ENCODE measurements at regions not wholly inside any gene's neighbourhood (a gene's known extent, or its start where the extent isn't known, plus 50 kb on each side); places are given as distances from the start of the nearest gene placed in this dataset.

DNA sequence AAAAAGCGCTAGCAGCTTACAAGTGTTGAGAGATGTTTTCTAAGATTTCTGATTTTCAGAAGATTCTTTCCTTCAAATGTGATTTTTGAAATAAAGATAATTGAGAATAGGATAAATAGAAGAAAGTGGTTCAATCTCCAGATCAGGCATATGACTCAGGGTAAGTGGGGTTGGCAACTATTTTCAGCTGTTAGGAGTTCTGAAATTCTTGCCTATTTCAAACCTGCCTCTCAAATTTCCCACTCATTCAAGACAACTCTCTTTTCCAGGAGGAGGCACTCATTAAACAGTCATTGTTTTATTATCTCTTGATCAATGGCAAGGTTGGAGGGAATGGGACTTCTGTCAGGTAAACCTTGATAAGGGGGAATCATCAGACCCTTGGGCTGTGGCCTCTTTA lies 138.9 kb downstream of the HNMT start:
- TF ChIP-seq, protein P1, sequence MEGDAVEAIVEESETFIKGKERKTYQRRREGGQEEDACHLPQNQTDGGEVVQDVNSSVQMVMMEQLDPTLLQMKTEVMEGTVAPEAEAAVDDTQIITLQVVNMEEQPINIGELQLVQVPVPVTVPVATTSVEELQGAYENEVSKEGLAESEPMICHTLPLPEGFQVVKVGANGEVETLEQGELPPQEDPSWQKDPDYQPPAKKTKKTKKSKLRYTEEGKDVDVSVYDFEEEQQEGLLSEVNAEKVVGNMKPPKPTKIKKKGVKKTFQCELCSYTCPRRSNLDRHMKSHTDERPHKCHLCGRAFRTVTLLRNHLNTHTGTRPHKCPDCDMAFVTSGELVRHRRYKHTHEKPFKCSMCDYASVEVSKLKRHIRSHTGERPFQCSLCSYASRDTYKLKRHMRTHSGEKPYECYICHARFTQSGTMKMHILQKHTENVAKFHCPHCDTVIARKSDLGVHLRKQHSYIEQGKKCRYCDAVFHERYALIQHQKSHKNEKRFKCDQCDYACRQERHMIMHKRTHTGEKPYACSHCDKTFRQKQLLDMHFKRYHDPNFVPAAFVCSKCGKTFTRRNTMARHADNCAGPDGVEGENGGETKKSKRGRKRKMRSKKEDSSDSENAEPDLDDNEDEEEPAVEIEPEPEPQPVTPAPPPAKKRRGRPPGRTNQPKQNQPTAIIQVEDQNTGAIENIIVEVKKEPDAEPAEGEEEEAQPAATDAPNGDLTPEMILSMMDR (IDR thresholded peaks at IDR 0.05; ENCODE audit: borderline replicate concordance, extremely low read depth, low read length, poor library complexity, severe bottlenecking), result no peak
- TF ChIP-seq EZH2 (IDR thresholded peaks at IDR 0.05; ENCODE audit: borderline replicate concordance, low read depth, low read length, severe bottlenecking), result no peak
